ENCODE measurements at regions not wholly inside any gene's neighbourhood (a gene's known extent, or its start where the extent isn't known, plus 50 kb on each side); places are given as distances from the start of the nearest gene placed in this dataset.

- no peak for DNase-seq (ENCODE audit: low read depth, low spot score)
These were observed 158.3 kb upstream of the KAZN start for GRCh38 chr1:14440166-14440565.

GRCh38 chr1:14440731-14441130 is 157.8 kb upstream of the KAZN start:
- DNase-seq (ENCODE audit: low read depth, low spot score): no peak

GRCh38 chr1:14441302-14441741 is 157.2 kb upstream of the KAZN start:
- DNase-seq (ENCODE audit: low read depth, low spot score): no peak

GRCh38 chr1:14442669-14443068 is 155.8 kb upstream of the KAZN start:
- no peak for DNase-seq (ENCODE audit: low read depth, low spot score)

GRCh38 chr1:14443164-14443787 is 155.2 kb upstream of the KAZN start:
- DNase-seq (ENCODE audit: low read depth, low spot score): no peak

GRCh38 chr1:14451217-14451616 is 147.3 kb upstream of the KAZN start:
- no peak for DNase-seq (ENCODE audit: low read depth, low spot score)

- DNase-seq (ENCODE audit: low read depth, low spot score): no peak
These were observed 145.9 kb upstream of the KAZN start for GRCh38 chr1:14452551-14452950.

GRCh38 chr1:14460173-14460572 is 138.3 kb upstream of the KAZN start:
- DNase-seq (ENCODE audit: low read depth, low spot score): no peak

GRCh38 chr1:14462851-14463250 is 135.6 kb upstream of the KAZN start:
- no peak for DNase-seq (ENCODE audit: low read depth, low spot score)

- no peak for DNase-seq (ENCODE audit: low read depth, low spot score)
These were observed 132.5 kb upstream of the KAZN start for GRCh38 chr1:14466006-14466405.

- no peak for DNase-seq (ENCODE audit: low read depth, low spot score)
These were observed 131.4 kb upstream of the KAZN start for GRCh38 chr1:14467112-14467511.

GRCh38 chr1:14468751-14469150 is 129.7 kb upstream of the KAZN start:
- DNase-seq (ENCODE audit: low read depth, low spot score): no peak

GRCh38 chr1:14470802-14471201 is 127.7 kb upstream of the KAZN start:
- DNase-seq (ENCODE audit: low read depth, low spot score): no peak

GRCh38 chr1:14474856-14475255 is 123.6 kb upstream of the KAZN start:
- DNase-seq (ENCODE audit: low read depth, low spot score): no peak

GRCh38 chr1:14476170-14476955 is 122.1 kb upstream of the KAZN start:
- DNase-seq (ENCODE audit: low read depth, low spot score): no peak

- DNase-seq (ENCODE audit: low read depth, low spot score): no peak
These were observed 120.4 kb upstream of the KAZN start for GRCh38 chr1:14478120-14478519.

GRCh38 chr1:14479865-14480264 is 118.6 kb upstream of the KAZN start:
- DNase-seq (ENCODE audit: low read depth, low spot score): no peak

- DNase-seq (ENCODE audit: low read depth, low spot score): no peak
These were observed 115.6 kb upstream of the KAZN start for GRCh38 chr1:14482784-14483450.

- DNase-seq (ENCODE audit: low read depth, low spot score): no peak
These were observed 113.2 kb upstream of the KAZN start for GRCh38 chr1:14485285-14485684.

- DNase-seq (ENCODE audit: low read depth, low spot score): no peak
These were observed 111.9 kb upstream of the KAZN start for GRCh38 chr1:14486401-14487201.

GRCh38 chr1:14487671-14488070 is 110.8 kb upstream of the KAZN start:
- DNase-seq (ENCODE audit: low read depth, low spot score): no peak

- no peak for DNase-seq (ENCODE audit: low read depth, low spot score)
These were observed 103.6 kb upstream of the KAZN start for GRCh38 chr1:14494911-14495310.

Measured in iPS DF 19.7 (cell line).